Ishikawa (cell line): ENCODE measurements at regions not wholly inside any gene's neighbourhood (a gene's known extent, or its start where the extent isn't known, plus 50 kb on each side); places are given as distances from the start of the nearest gene placed in this dataset.

Experiments
- CEBPB ChIP-seq: IDR thresholded peaks from 2 replicates; pipeline ENCODE4 v1.6.1; 2012
- CREB1 ChIP-seq: IDR thresholded peaks from 2 replicates; pipeline ENCODE4 v1.6.1; 2012; ENCODE audit warnings: low read depth
- EGR1 ChIP-seq: IDR thresholded peaks from 2 replicates; pipeline ENCODE4 v1.6.1; 2012
- EP300 ChIP-seq: IDR thresholded peaks from 2 replicates; pipeline ENCODE4 v1.6.1; 2012; ENCODE audit warnings: borderline replicate concordance
- FOXM1 ChIP-seq: IDR thresholded peaks from 2 replicates; pipeline ENCODE4 v1.6.1; 2012; ENCODE audit warnings: low read depth, borderline replicate concordance
- RAD21 ChIP-seq: IDR thresholded peaks from 2 replicates; pipeline ENCODE4 v1.6.1; 2012; ENCODE audit warnings: low read depth
- TAF1 ChIP-seq: IDR thresholded peaks from 2 replicates; pipeline ENCODE4 v1.6.1; 2012; ENCODE audit warnings: low read depth, mild to moderate bottlenecking
- TCF12 ChIP-seq: IDR thresholded peaks from 2 replicates; pipeline ENCODE4 v1.6.1; 2012; ENCODE audit warnings: low read depth
- YY1 ChIP-seq: IDR thresholded peaks from 2 replicates; pipeline ENCODE4 v1.6.1; 2012; ENCODE audit warnings: low read depth
- ZBTB7A ChIP-seq: IDR thresholded peaks from 2 replicates; pipeline ENCODE4 v1.6.1; 2012; ENCODE audit warnings: low read depth
- TF ChIP-seq, protein P1 (sequence below): IDR thresholded peaks from 2 replicates; pipeline ENCODE4 v1.6.1; 2012

DNA sequence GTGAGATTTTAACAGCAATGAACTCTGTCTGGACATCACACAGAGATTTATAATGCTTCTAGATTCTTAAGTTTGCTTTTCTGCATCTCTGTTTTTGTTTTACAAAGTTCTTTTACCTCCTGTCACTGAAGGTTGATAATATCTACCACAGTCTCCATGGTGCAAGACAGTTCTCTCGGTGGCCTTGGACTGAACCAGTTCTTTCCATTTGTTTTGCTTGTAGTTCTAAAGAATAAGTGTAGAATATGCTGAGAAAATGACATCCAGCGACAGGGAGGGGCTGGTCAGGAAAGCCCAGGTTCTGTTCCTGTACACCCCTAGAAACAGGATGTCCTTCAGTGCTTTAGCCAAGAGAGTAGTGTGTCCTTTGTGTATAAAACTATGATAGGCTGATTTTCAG is 1079.5 kb upstream of the INTU start:
- TF ChIP-seq EP300 (no peak), RAD21 (no peak), TCF12 (no peak), EGR1 (no peak), YY1 (no peak), CREB1 (no peak), CEBPB (no peak), FOXM1 (no peak), TAF1 (no peak), ZBTB7A (no peak)
- TF ChIP-seq, protein P1, sequence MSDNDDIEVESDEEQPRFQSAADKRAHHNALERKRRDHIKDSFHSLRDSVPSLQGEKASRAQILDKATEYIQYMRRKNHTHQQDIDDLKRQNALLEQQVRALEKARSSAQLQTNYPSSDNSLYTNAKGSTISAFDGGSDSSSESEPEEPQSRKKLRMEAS, result no peak
